NCI-H69 (cell line): ENCODE measurements at regions not wholly inside any gene's neighbourhood (a gene's known extent, or its start where the extent isn't known, plus 50 kb on each side); places are given as distances from the start of the nearest gene placed in this dataset.
"Not testable (repeated sequence)": the region's sequence is repeated elsewhere in the genome, so short reads cannot be mapped to it uniquely, and the experiment has no call there.

Experiments used
- DNase-seq: peaks from one replicate; lab custom pipeline; 2025; lab: John Stamatoyannopoulos, UW

- DNase-seq, result no peak
Measured at GRCh38 chr13:30065181-30065580, 214.8 kb upstream of the UBL3 start.

DNA sequence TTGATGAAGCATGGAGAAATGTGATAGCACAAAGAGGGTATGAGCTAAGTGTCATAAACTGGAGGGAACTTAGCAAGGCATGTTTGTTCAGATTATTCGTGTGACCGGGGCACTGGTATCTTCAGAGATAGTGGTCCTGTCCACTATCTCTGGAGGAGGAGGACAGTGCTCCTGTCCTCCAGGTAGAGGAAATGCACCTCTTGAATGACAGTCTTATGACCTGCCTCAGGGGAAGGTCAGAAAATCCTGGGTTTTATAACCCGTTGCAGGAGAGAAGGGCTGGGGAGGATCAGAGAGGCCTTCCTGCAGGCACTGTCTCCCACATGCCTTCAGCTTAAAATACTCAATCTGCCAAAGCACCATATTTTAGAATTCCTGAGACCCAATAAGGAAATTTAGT is 213.5 kb upstream of the UBL3 start:
- no peak for DNase-seq

DNA sequence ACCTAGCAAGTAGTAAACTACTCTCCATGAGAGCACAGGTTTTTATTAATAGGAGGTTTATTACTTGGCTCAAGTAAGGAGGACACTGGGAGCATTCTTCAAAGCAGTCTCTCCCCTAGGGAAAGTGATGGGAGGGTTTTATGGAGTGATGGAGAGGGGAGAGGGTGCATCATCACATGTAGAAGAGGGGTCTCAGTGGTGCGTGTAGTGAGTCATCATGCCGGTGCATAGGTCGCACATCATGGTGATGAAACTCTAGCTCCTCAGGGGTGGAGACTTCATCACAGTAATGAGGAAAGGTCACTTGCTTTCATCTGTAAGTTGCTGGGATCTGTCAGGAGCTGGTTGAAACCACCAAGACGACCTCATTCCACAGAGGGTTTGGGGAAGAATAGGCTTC is 210.8 kb upstream of the UBL3 start:
- DNase-seq, result no peak

- DNase-seq, result no peak
Measured at GRCh38 chr13:30058429-30058828, 208.0 kb upstream of the UBL3 start.

GRCh38 chr13:30054546-30054945 is 204.1 kb upstream of the UBL3 start:
- not testable (repeated sequence) for DNase-seq

DNA sequence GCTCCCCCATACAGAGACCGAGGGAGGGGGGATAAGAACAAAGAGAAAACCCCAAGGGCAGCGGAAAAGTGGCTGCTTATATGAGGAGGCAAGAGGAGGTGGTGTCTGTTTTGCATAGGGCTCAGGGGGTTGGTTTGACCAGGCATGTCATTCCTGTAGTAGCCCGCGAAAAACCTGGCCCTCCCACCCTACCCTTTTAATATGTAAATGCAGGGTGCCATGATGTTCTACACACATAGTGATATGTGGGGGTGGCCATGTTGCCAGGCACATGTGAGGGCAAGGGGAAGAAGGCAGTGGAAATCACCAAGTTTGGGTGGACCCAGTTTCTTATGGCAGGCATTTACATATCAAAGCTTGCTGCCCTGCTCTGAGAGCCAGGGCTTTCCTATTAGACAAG is 203.5 kb upstream of the UBL3 start:
- no peak for DNase-seq

DNA sequence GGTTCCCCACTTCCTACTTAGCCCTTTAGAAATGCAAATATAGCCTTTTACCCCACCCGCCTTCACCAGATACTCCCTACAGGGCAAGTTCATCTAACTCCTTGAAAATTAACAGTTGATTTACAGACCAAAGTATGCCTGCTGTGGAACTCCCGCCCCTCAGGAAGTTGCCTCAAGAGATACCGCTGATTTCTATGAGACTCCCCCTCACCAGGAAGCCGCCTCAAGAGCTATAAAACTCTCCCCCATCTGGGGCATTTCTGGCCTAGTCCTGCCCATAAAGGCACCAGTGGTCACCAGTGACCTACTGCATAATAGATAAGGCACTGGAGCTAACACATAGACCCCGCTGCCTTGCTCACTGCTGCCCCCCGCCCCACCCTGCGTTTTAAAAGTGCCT is 201.7 kb upstream of the UBL3 start:
- DNase-seq, result peak; percentile 46

GRCh38 chr13:30051531-30052060 is 201.2 kb upstream of the UBL3 start:
- no peak for DNase-seq

- DNase-seq, result no peak
Measured at GRCh38 chr13:30049692-30050091, 199.3 kb upstream of the UBL3 start.

DNA sequence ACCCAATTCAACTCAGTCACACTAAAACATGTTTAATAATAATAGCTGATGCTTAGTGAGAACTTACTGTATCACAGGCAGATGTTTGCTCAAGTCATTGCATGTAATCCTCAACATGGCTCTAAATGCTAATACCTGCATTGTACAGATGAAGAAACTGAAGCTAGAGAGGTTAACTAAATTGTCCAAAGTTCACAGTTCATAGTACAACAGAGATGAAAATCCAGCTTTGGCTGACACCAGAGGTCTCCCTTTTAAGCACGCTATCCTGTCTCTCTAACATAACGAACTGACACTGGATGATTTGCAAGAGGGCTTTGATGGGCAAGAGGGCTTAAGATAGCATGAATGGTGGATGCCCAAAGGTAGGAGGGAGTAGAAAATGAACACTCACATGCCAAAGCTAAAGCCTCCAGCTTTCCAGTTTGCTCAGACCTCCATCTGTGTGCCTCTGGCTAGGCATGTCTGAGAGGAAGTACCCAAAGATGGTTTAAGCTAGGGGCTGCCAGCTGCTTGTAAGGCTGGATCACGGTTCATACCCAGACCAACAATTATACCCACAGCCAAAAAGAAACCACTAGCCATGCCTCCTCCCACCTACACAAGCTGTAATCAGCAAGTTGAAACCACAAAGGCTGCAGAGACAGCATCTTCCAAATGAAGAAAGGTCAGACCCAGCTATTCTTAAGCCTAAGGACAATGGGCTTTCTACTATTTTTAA is 196.9 kb upstream of the UBL3 start:
- DNase-seq, result no peak

- DNase-seq, result peak; percentile 1
Measured at GRCh38 chr13:30045916-30046704, 195.7 kb upstream of the UBL3 start.

DNA sequence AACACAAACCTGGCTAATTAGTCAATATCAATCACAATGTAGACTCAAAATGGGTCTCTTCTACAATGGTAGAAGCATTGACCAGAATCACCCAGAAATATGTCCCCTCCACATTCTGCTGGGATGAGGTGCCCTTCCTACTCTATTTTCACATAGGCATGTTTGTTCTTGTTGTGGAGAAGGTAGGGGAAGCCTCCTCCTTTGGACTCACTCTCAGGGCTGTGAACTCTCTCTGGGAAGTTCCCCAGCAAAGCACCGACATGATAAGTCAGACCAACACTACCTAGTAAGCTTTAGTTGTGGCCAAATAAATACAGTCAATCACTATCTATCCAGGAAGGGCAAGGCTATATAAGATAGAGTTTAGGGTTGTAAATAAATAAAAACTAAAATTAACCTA is 194.5 kb upstream of the UBL3 start:
- no peak for DNase-seq

DNA sequence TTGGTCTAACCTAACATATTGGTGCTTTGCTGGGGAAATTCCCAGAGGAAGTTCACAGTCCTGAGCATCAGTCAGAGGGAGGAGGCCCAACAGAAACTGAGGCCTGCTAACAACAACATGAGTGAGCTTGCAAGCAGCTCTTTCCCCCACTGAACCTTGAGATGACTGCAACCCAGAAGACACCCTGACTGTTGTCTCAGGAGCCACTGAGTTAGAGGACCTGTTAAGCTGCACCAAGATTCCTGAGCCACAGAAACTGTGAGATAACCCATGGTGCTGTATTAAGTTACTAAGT is 193.2 kb upstream of the UBL3 start:
- no peak for DNase-seq

- no peak for DNase-seq
Measured at GRCh38 chr13:30042891-30043630, 192.6 kb upstream of the UBL3 start.

DNA sequence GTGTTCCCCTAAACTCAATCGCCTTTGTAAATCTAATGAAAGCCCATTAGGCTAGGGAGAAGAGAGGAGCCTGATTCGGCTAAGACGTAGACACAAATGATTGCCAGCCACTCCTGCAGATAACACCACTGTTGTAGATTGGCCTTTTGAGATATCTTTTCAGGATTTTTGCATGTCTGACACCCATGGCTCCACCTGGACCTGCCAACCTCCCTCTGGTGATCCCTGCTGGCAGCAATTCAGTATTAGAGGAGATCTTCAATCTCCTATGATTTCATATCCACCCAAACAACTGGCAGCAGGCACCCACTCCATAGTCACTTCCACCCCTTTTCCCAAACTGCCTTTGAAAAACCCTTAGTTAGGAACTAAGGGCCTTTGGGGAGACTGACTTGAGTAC is 191.9 kb upstream of the UBL3 start:
- no peak for DNase-seq

- no peak for DNase-seq
Measured at GRCh38 chr13:30039511-30039911, 189.1 kb upstream of the UBL3 start.

GRCh38 chr13:30038884-30039283 is 188.5 kb upstream of the UBL3 start:
- DNase-seq, result peak; percentile 2

DNA sequence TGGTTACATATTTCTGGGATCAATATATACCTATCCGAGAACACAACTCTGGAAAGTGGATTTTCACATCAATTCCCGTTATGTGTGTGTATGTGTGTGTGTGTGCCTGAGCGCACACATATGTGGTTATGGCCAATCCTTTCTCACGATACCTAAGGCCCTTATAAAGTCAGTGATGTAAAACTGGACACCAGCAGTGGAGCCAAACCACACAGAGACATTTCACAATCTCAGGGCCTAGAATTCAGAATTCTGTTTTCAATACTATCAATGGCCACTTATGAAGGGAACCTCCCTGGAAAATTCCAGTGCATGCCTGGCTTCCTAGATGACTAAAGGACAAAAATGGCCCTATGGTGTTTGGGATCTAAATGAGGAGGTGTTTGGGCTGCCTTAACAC is 187.3 kb upstream of the UBL3 start:
- no peak for DNase-seq

DNA sequence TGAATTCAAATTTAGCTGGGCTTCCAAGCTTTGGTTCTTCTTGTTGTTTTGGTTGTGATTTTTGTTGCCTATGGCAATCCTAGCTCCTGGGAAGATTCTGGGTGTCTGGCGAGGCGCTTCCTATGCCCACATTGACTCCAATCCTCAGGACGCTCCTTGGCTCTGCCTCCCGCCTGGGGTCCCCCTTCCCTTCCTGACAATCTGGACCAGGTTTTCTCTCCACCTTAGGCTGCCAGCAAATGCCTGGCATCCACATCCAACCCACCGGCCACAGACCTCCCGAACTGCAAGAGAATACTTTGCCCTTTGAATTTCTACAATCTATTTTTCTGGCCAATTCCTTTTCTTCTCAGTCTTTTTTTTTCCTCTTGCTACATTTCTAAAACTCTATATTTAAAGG is 186.9 kb upstream of the UBL3 start:
- DNase-seq, result no peak

- no peak for DNase-seq
Measured at GRCh38 chr13:30034458-30034795, 184.0 kb upstream of the UBL3 start.

DNA sequence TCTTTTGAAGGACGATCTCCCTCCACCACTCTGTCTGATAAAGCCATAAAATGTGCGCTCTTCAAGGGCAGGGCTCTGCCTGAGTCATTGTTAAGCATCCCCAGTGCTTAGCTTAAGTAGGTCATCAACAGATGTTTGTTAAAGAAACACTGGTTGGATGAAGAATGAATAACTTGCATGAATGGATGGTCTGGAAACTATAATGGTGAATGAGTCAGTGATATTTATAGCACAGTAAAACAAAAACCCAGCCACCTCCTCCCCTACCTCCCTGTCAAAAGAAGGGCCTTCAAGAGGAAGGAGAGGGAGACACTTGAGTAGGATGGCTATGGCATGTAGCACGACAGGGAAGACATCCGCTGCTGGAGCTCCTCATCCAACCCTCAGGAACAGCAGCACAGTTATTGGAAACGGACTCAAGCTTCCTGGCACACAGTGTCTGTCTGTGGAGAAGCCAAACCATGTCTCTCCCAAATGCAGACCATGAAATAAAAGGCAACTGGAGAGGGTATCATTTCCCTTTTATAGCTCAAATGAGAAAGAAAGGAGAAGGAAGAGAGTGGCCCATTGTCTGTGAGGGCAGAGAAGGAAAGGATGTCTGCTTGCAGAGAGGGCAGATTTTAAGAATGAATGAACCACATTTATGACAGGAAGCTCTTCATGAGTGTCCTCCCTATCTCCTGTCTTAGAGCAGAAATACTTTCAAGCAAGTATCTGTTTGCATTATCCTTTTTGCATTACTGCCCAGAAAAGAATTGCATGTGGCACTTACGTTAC is 183.5 kb upstream of the UBL3 start:
- peak; percentile 8 for DNase-seq

DNA sequence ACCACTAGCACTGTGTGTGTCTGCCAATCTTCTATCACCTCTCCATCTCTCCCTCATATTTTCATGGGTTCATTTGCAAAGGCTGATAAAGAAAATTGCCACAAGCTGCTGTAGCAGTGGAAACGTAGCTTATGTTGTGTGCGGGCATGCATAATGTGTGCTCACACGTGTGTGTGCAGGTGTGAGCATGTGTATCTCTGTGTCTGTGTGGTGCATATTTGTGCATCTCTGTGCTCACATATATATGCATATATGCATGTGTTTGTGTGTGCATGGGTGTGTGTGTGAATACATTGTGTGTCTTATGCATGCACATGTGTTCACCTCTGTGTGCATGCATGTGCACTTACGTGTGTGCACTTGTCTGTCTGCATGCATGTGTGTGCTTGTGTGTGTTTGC is 181.8 kb upstream of the UBL3 start:
- no peak for DNase-seq
